Neural cell (in vitro differentiated cells): ENCODE measurements at regions not wholly inside any gene's neighbourhood (a gene's known extent, or its start where the extent isn't known, plus 50 kb on each side); places are given as distances from the start of the nearest gene placed in this dataset.
"Not testable (repeated sequence)": the region's sequence is repeated elsewhere in the genome, so short reads cannot be mapped to it uniquely, and the experiment has no call there.

ENCODE experiments used
- EP300 ChIP-seq: fragments of 450-650 bp; conservative IDR thresholded peaks from 2 replicates; pipeline ENCODE4 v1.6.1; 2014; ENCODE audit warnings: antibody characterized with exemption, mild to moderate bottlenecking, moderate library complexity; ENCODE audit not compliant: poor library complexity, severe bottlenecking
- EZH2 ChIP-seq: fragments of 200-600, 300-800 bp; shearing (Covaris generic), sonication (generic); IDR thresholded peaks from 2 replicates; pipeline ENCODE4 v1.6.1; 2014; ENCODE audit warnings: antibody characterized with exemption, low read length, borderline replicate concordance, mild to moderate bottlenecking; ENCODE audit not compliant: insufficient read depth, poor library complexity, severe bottlenecking
- MXI1 ChIP-seq: fragments of 450-650 bp; conservative IDR thresholded peaks from 2 replicates; pipeline ENCODE4 v1.6.1; 2014; ENCODE audit warnings: antibody characterized with exemption, mild to moderate bottlenecking; ENCODE audit not compliant: poor library complexity, severe bottlenecking
- POLR2AphosphoS5 ChIP-seq: IDR thresholded peaks from 2 replicates; pipeline ENCODE4 v1.6.1; 2012
- RAD21 ChIP-seq: fragments of 450-650 bp; conservative IDR thresholded peaks from 2 replicates; pipeline ENCODE4 v1.6.1; 2014; ENCODE audit warnings: antibody characterized with exemption, mild to moderate bottlenecking, moderate library complexity
- SMC3 ChIP-seq: fragments of 450-650 bp; conservative IDR thresholded peaks from 2 replicates; pipeline ENCODE4 v1.6.1; 2014; ENCODE audit warnings: antibody characterized with exemption, mild to moderate bottlenecking, moderate library complexity; ENCODE audit not compliant: poor library complexity
- TAF1 ChIP-seq: IDR thresholded peaks from 2 replicates; pipeline ENCODE4 v1.6.1; 2012; ENCODE audit warnings: low read depth
- TF ChIP-seq, protein P1 (sequence below): fragments of 450-650 bp; IDR thresholded peaks from 2 replicates; pipeline ENCODE4 v1.5.1; 2014; ENCODE audit warnings: antibody characterized with exemption, mild to moderate bottlenecking, moderate library complexity; ENCODE audit not compliant: poor library complexity, severe bottlenecking
- TF ChIP-seq, protein P2 (sequence below): IDR thresholded peaks from 2 replicates; pipeline ENCODE4 v1.6.1; 2012; ENCODE audit warnings: borderline replicate concordance

DNA sequence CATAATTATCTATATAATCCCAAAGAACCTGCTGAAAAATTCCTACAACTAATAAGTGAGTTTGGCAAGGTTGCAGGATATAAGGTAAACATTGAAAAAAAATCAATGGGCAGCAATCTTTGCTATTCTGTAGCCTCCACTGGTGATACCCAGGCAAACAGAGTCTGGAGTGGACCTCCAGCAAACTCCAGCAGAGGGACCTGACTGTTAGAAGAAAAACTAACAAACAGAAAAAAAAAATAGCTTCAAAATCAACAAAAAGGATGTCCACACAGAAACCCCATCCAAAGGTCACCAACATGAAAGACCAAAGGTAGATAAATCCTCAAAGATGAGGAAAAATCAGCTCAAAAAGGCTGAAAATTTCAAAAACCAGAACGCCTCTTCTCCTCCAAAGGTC lies 128.9 kb upstream of the PJA2 start:
- TF ChIP-seq, protein P1, sequence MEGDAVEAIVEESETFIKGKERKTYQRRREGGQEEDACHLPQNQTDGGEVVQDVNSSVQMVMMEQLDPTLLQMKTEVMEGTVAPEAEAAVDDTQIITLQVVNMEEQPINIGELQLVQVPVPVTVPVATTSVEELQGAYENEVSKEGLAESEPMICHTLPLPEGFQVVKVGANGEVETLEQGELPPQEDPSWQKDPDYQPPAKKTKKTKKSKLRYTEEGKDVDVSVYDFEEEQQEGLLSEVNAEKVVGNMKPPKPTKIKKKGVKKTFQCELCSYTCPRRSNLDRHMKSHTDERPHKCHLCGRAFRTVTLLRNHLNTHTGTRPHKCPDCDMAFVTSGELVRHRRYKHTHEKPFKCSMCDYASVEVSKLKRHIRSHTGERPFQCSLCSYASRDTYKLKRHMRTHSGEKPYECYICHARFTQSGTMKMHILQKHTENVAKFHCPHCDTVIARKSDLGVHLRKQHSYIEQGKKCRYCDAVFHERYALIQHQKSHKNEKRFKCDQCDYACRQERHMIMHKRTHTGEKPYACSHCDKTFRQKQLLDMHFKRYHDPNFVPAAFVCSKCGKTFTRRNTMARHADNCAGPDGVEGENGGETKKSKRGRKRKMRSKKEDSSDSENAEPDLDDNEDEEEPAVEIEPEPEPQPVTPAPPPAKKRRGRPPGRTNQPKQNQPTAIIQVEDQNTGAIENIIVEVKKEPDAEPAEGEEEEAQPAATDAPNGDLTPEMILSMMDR: not testable (repeated sequence)
- not testable (repeated sequence) for TF ChIP-seq EZH2, EP300, MXI1, SMC3, POLR2AphosphoS5, TAF1, RAD21
- TF ChIP-seq, protein P2, sequence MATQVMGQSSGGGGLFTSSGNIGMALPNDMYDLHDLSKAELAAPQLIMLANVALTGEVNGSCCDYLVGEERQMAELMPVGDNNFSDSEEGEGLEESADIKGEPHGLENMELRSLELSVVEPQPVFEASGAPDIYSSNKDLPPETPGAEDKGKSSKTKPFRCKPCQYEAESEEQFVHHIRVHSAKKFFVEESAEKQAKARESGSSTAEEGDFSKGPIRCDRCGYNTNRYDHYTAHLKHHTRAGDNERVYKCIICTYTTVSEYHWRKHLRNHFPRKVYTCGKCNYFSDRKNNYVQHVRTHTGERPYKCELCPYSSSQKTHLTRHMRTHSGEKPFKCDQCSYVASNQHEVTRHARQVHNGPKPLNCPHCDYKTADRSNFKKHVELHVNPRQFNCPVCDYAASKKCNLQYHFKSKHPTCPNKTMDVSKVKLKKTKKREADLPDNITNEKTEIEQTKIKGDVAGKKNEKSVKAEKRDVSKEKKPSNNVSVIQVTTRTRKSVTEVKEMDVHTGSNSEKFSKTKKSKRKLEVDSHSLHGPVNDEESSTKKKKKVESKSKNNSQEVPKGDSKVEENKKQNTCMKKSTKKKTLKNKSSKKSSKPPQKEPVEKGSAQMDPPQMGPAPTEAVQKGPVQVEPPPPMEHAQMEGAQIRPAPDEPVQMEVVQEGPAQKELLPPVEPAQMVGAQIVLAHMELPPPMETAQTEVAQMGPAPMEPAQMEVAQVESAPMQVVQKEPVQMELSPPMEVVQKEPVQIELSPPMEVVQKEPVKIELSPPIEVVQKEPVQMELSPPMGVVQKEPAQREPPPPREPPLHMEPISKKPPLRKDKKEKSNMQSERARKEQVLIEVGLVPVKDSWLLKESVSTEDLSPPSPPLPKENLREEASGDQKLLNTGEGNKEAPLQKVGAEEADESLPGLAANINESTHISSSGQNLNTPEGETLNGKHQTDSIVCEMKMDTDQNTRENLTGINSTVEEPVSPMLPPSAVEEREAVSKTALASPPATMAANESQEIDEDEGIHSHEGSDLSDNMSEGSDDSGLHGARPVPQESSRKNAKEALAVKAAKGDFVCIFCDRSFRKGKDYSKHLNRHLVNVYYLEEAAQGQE: not testable (repeated sequence)
